GM12872 (cell line): ENCODE measurements at regions not wholly inside any gene's neighbourhood (a gene's known extent, or its start where the extent isn't known, plus 50 kb on each side); places are given as distances from the start of the nearest gene placed in this dataset.

Experiments
- CTCF ChIP-seq: IDR thresholded peaks from 3 replicates; pipeline ENCODE4 v1.5.1; 2011; ENCODE audit warnings: low read depth, mild to moderate bottlenecking, low read length, moderate library complexity; ENCODE audit not compliant: insufficient read depth

- no peak for TF ChIP-seq CTCF
Measured at GRCh38 chr4:119709418-119709817, 80.8 kb upstream of the PDE5A start.

GRCh38 chr4:119707336-119707735, 78.7 kb upstream of the PDE5A start:
- no peak for TF ChIP-seq CTCF

GRCh38 chr4:119706804-119707203, 78.2 kb upstream of the PDE5A start:
- TF ChIP-seq CTCF: no peak

- TF ChIP-seq CTCF: no peak
Measured at GRCh38 chr4:119697887-119698393, 69.3 kb upstream of the PDE5A start.

- TF ChIP-seq CTCF: no peak
Measured at GRCh38 chr4:119696963-119697362, 68.4 kb upstream of the PDE5A start.

- TF ChIP-seq CTCF: no peak
Measured at GRCh38 chr4:119695216-119695615, 66.6 kb upstream of the PDE5A start.

- no peak for TF ChIP-seq CTCF
Measured at GRCh38 chr4:119693126-119693525, 64.5 kb upstream of the PDE5A start.

GRCh38 chr4:119692001-119692400, 63.4 kb upstream of the PDE5A start:
- no peak for TF ChIP-seq CTCF
